NCI-H2029 (cell line): ENCODE measurements at regions not wholly inside any gene's neighbourhood (a gene's known extent, or its start where the extent isn't known, plus 50 kb on each side); places are given as distances from the start of the nearest gene placed in this dataset.
"Not testable (repeated sequence)": the region's sequence is repeated elsewhere in the genome, so short reads cannot be mapped to it uniquely, and the experiment has no call there.

Experiments used
- DNase-seq: peaks from one replicate; lab custom pipeline; 2025; lab: John Stamatoyannopoulos, UW

DNA sequence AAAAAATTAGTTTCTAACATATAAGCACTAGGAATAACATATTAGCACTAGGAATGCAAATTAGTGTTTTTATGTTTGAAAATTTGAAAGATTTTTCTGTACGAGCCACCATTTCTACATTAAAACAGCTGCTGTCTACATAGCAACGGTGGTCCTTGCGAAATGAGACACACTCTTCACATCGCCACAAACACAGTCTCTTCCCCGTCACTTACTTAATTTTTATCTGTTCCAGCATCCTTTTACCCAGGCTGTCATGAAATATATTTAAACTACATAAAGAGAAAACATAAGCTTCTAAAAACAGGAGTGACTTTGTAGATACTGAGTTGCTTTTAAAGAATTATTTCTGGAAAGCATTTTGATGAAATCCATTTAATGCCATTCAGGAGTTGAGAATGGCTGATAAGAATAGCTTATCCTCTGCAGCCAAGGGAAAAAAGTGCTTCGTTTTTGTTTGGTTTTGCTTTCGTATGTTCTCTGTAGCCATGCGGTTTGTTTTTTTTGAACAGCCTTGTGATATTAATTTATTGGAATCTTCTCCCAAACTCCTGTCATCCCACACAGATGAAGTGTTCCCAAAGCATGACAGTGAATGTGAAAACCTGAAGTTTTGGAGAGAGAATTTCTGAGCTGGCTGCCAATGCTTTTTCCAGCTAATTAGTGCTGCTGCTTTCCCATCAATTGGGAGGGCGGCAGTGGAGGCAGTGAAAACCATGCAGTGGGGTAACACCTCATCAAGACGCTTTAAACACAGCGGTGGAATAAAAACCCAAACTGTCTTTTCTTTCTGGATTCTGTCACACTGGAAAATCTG is 603.7 kb upstream of the ADARB2 start:
- DNase-seq = no peak

GRCh38 chr10:2335626-2336025 is 598.3 kb upstream of the ADARB2 start:
- no peak for DNase-seq

DNA sequence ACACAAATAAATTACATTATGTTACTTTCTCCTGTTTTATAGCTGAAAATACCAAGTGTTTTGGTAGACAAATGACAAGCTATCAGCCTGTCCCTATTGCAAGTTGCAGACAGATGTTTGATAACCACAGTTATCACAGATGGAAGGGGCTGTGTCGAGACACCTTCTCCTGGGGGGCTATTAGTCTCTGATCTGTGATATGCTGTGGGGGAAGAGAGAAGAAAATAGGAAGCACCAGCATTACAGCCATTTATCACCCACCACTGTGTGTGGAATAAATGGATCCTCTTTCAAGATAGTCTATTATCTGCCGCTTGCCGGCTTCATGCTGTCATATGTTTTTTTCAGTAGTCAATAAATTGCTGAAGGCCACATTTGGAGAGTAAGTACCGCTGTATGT is 597.2 kb upstream of the ADARB2 start:
- no peak for DNase-seq

- no peak for DNase-seq
These were observed 591.8 kb upstream of the ADARB2 start for GRCh38 chr10:2329082-2329481.

GRCh38 chr10:2326411-2326810 is 589.1 kb upstream of the ADARB2 start:
- DNase-seq = no peak

DNA sequence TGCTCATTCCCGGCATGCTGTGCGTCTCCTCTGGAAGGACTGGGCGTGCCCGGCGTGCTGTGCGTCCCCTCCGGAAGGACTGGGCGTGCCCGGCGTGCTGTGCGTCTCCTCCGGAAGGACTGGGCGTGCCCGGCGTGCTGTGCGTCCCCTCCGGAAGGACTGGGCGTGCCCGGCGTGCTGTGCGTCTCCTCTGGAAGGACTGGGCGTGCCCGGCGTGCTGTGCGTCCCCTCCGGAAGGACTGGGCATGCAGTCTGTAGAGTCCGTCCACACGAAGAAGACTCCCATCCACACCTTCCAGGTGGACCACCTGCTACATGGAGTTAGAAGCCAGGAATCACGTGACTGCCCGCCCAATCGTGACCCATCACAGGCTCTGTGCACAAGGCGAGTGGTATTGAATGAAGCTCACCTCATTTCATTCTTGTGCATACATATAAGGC is 577.7 kb upstream of the ADARB2 start:
- DNase-seq = not testable (repeated sequence)

GRCh38 chr10:2306081-2306480 is 568.8 kb upstream of the ADARB2 start:
- DNase-seq = no peak

DNA sequence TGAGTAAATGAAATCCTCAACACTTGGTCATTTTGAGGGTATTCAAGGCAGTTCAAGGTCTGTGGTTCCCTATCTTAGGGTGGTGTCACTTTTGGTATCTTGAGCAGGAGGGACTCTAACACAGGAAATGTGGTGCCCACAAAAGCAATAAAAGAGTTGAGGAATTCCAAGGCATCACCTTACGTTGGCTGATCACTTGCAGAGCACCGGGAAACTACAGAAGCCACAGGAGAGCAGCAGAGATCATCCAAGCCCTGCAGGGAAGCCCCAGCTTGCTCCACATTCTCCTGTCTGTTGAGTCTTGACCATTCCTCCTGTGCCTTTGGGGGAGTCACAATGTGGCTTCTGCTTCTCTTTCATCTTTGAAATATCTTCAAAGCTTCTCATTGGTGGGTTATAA is 565.8 kb upstream of the ADARB2 start:
- DNase-seq = no peak

DNA sequence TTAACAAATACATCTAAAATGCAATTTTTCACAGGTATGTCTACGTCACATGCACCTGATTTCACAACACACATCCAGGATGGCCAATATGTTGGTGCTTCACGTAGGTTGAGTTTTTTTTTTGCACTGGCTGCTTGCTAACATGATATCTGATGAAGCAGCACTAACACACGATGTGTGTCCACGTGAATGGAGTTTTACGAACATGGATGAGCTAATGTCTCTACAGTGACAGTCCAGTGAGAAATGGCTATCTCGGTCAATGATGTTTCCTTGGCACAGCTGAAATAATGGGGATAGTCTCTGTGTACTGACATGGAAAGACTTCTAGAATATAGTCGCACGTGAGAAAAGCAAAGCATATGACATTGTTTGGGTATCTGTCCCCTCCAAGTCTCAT is 563.9 kb upstream of the ADARB2 start:
- DNase-seq = no peak

DNA sequence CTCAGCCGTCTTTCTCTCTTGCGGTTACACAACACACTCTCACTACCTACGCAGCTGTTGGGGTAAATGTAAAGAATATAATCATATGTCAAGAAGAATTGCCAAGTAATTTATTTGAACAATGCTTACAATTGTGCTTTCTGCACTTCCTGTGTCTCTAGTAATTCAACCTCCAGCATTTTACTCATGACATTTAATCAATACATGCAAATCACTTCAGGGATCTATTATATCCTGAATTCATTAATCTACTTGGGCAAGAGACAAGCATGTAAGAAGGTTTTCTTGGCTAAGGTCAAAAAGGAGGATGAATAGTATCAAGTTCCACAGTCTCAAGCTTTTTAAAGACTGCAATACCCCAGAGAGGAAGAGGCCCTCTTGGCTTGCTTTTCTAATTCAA is 562.9 kb upstream of the ADARB2 start:
- no peak for DNase-seq

GRCh38 chr10:2296179-2296891 is 559.0 kb upstream of the ADARB2 start:
- no peak for DNase-seq

- DNase-seq = no peak
These were observed 557.4 kb upstream of the ADARB2 start for GRCh38 chr10:2294739-2295138.

- no peak for DNase-seq
These were observed 546.7 kb upstream of the ADARB2 start for GRCh38 chr10:2284071-2284470.

GRCh38 chr10:2282202-2282601 is 544.9 kb upstream of the ADARB2 start:
- DNase-seq = no peak

GRCh38 chr10:2280713-2281300 is 543.5 kb upstream of the ADARB2 start:
- DNase-seq = no peak

DNA sequence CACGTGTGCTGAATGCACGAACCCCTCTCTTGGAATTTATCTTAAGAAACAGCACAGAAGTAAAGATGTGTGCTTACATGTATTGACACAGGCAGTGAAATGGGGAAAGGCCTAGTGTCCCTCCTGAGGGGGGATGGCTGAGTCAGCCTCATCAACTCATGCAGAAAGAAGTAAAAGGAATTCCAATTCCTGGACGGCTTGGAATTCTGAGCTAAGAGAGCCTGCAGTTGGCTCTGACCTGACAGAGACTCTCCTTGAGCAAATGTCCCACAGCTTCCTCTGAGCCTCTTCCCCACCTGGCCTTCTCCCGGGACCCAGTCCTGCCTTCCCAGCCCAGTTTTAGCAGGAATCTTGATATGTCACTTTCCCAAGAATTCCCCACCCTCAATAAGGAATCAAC is 542.4 kb upstream of the ADARB2 start:
- DNase-seq = no peak

- no peak for DNase-seq
These were observed 541.0 kb upstream of the ADARB2 start for GRCh38 chr10:2278363-2278762.

DNA sequence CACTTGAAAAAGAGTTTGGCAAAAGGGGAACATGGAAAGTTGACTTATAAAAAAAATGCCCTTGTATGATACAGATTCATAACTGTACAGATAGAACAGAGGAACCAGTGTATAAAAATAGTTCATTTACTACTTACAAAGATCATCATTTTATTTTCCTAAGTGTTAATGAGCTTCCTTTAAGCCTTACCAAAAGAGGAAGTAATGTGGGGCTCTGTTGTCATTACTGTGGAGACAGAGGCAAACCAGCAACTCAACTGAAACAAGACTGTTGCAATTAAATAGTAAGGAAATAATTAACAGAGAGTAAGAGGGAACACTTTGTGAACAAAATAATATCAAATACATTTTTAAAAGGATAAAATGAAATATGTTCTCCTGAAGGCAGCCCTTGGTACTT is 526.2 kb upstream of the ADARB2 start:
- DNase-seq = no peak

DNA sequence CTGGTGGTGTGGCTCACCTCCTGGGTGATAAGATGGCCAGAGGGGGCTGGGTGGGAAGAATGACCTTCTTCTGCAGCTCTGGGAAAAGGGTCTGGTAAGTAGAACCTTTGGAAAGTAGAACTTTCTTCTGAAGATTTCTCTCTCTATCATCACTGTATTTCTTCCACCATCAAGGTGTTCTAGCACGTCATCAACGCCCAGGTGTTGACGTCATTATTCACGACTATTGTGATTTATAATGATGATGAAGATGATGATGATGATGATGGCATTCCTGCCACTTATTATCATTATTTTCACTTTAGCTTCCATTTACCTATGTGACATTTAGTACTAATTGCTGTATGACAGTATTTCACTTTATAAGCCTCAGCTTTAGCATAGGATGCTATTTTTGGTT is 525.6 kb upstream of the ADARB2 start:
- no peak for DNase-seq

- no peak for DNase-seq
These were observed 525.0 kb upstream of the ADARB2 start for GRCh38 chr10:2262333-2262732.

- DNase-seq = no peak
These were observed 518.9 kb upstream of the ADARB2 start for GRCh38 chr10:2256241-2256640.

DNA sequence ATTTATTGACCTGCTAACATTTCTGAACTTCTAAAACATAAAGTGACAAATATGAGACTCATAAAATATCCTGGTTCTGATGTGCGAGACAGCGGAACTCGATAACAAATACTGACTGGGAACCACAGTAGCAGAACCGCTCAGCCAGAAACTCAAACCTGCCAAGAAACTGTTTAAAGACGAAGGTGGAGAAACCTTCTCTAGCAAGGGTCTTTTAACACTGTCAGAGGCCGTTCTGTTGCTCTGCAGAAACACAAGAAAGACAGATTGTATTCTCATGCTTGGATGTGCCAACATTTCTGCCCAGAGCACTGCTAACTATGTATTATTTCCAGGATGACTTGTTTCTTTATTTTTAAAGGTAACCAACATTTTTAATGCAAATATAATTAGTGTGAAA is 514.8 kb upstream of the ADARB2 start:
- no peak for DNase-seq

DNA sequence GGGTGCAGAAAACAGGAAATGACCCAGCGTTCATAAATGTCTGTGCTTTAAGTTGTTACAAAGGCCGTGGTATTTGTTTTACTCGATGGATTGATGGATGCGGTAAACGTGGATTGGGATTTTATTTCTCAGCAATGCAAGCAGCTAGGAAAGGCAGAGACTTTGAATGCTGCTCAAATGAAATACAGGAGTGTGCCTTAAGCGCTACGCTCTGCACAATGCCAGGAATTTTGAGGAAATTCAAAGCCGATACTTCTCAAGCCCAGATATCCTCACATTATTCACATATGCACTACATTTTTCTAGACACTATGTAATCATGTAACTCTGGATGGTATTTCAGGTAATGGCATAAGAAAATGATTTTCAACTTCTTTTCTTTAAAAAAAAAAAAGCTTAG is 514.3 kb upstream of the ADARB2 start:
- DNase-seq = no peak
